HCT116 (cell line): ENCODE measurements at regions not wholly inside any gene's neighbourhood (a gene's known extent, or its start where the extent isn't known, plus 50 kb on each side); places are given as distances from the start of the nearest gene placed in this dataset.

Source experiments
- ATAC-seq: fragments of 200-7000 bp; cut with Tn5 transposase; 2 replicates; pipeline ENCODE4 v1.9.1; 2020; ENCODE audit warnings: mild to moderate bottlenecking, moderate library complexity
- BruUV-seq: library from RNA; stranded (reverse); fragments of 400-500 nt; replicated peaks from 2 replicates; lab custom pipeline; 2021; lab: Mats Ljungman, UMichigan
- CTCF ChIA-PET: fragments of 300-600 bp; sonication (Branson Sonifier 250); formaldehyde crosslinking; loops from one replicate; lab custom pipeline; 2021; ENCODE audit warnings: antibody characterized with exemption; lab: Charles Lee
- POLR2A ChIA-PET: fragments of 300-600, 350-600 bp; sonication (Branson Sonifier 250); formaldehyde crosslinking; loops from one replicate; lab custom pipeline; 2021; ENCODE audit warnings: antibody characterized with exemption; lab: Charles Lee
- RAD21 ChIA-PET, 2 experiments: fragments of 300-600 bp; sonication (Branson Sonifier 250); formaldehyde crosslinking; loops; one replicate each; lab custom pipeline; 2023; ENCODE audit warnings: low total read pairs in 2 of 2; ENCODE audit not compliant: uncharacterized antibody in 2 of 2, unreplicated experiment in 2 of 2, low non-redundant PET in 1 of 2; lab: Charles Lee
- DNase-seq: peaks from one replicate; pipeline ENCODE4 v3.0.0-alpha.2; 2010; ENCODE audit warnings: low read depth, low spot score
- H2AFZ ChIP-seq: fragments of 200-600 bp; shearing (Covaris generic), sonication (generic); 2 replicates; pipeline ENCODE4 v1.6.1; 2017; ENCODE audit warnings: low read depth, mixed run types, mixed read lengths, antibody characterized with exemption, low read length; ENCODE audit not compliant: poor library complexity, severe bottlenecking
- H3K27ac ChIP-seq: 2 replicates; pipeline ENCODE4 v1.5.1; 2012; ENCODE audit warnings: low read depth, low read length
- H3K27me3 ChIP-seq: fragments of 200-600 bp; sonication (generic); 2 replicates; pipeline ENCODE4 v1.6.1; 2016; ENCODE audit warnings: mixed run types, low read length, mixed read lengths; ENCODE audit not compliant: insufficient read depth
- H3K36me3 ChIP-seq, 2 experiments: fragments of 200-500 bp in 1 of 2; fragments of 200-600 bp in 1 of 2; sonication (Bioruptor generic) in 1 of 2; sonication (generic) in 1 of 2; 2 replicates each; pipeline versions ENCODE4 v1.5.1 to v1.6.1; 2014 to 2016; ENCODE audit warnings: low read length in 2 of 2, inconsistent platforms in 1 of 2, mixed read lengths in 1 of 2, mixed run types in 1 of 2; ENCODE audit not compliant: insufficient read depth in 2 of 2, control insufficient read depth in 1 of 2
- H3K4me1 ChIP-seq, 2 experiments: fragments of 200-600 bp in 1 of 2; sonication (generic) in 1 of 2; 2 replicates each; pipeline versions ENCODE4 v1.5.1 to v1.6.1; 2012 to 2017; ENCODE audit warnings: low read length in 2 of 2, inconsistent platforms in 1 of 2, mild to moderate bottlenecking in 1 of 2, mixed read lengths in 1 of 2, mixed run types in 1 of 2, moderate library complexity in 1 of 2; ENCODE audit not compliant: insufficient read depth in 2 of 2, control insufficient read depth in 1 of 2
- H3K4me2 ChIP-seq: fragments of 200-600 bp; sonication (generic); 2 replicates; pipeline ENCODE4 v1.6.1; 2017; ENCODE audit warnings: mixed run types, low read length, mixed read lengths
- H3K4me3 ChIP-seq, 2 experiments: fragments of 200-600 bp in 1 of 2; sonication (generic) in 1 of 2; replicated peaks in 1 of 2; 2 replicates each; pipeline ENCODE4 v1.5.1; 2011 to 2016; ENCODE audit warnings: low read length in 2 of 2, control low read depth in 1 of 2, low read depth in 1 of 2, mild to moderate bottlenecking in 1 of 2, mixed read lengths in 1 of 2, mixed run types in 1 of 2
- H3K79me2 ChIP-seq: fragments of 200-600 bp; sonication (generic); 2 replicates; pipeline ENCODE4 v1.6.1; 2017; ENCODE audit warnings: mild to moderate bottlenecking, mixed run types, low read length, moderate library complexity, mixed read lengths; ENCODE audit not compliant: insufficient read depth
- H3K9ac ChIP-seq: fragments of 200-600 bp; sonication (generic); 2 replicates; pipeline ENCODE4 v1.6.1; 2016; ENCODE audit warnings: low read length, mixed read lengths
- H3K9me2 ChIP-seq: fragments of 200-600 bp; sonication (generic), shearing (Covaris generic); 2 replicates; pipeline ENCODE4 v1.6.1; 2017; ENCODE audit warnings: mixed run types, mild to moderate bottlenecking, moderate library complexity; ENCODE audit not compliant: insufficient read depth
- H3K9me3 ChIP-seq, 2 experiments: fragments of 200-500 bp in 1 of 2; fragments of 200-600 bp in 1 of 2; sonication (Bioruptor generic) in 1 of 2; sonication (generic) in 1 of 2; 2 replicates each; pipeline ENCODE4 v1.6.1; 2014 to 2017; ENCODE audit warnings: low read length in 2 of 2, mixed read lengths in 2 of 2, inconsistent platforms in 1 of 2, low read depth in 1 of 2, mild to moderate bottlenecking in 1 of 2, mixed run types in 1 of 2, moderate library complexity in 1 of 2; ENCODE audit not compliant: control insufficient read depth in 1 of 2, insufficient read depth in 1 of 2
- H4K20me1 ChIP-seq: fragments of 200-600 bp; sonication (generic), shearing (Covaris generic); 2 replicates; pipeline ENCODE4 v1.6.1; 2017; ENCODE audit warnings: mixed run types, mild to moderate bottlenecking, moderate library complexity; ENCODE audit not compliant: insufficient read depth
- CBX3 ChIP-seq: IDR thresholded peaks from 2 replicates; pipeline ENCODE4 v1.6.1; 2012; ENCODE audit warnings: low read depth
- CEBPB ChIP-seq: IDR thresholded peaks from 2 replicates; pipeline ENCODE4 v1.6.1; 2012; ENCODE audit warnings: low read depth
- EGR1 ChIP-seq: IDR thresholded peaks from 2 replicates; pipeline ENCODE4 v1.6.1; 2012; ENCODE audit warnings: low read depth
- ELF1 ChIP-seq: IDR thresholded peaks from 2 replicates; pipeline ENCODE4 v1.6.1; 2012; ENCODE audit warnings: low read depth, borderline replicate concordance
- EZH2 ChIP-seq: fragments of 200-600 bp; sonication (generic); IDR thresholded peaks from 2 replicates; pipeline ENCODE4 v1.6.1; 2017; ENCODE audit warnings: antibody characterized with exemption, mixed run types
- EZH2phosphoT487 ChIP-seq: fragments of 200-600 bp; IDR thresholded peaks from 2 replicates; pipeline ENCODE4 v1.6.1; 2018; ENCODE audit warnings: antibody characterized with exemption, borderline replicate concordance
- FOSL1 ChIP-seq: IDR thresholded peaks from 2 replicates; pipeline ENCODE4 v1.6.1; 2012; ENCODE audit warnings: low read depth
- POLR2A ChIP-seq: IDR thresholded peaks from 2 replicates; pipeline ENCODE4 v1.7.0; 2011; ENCODE audit warnings: borderline replicate concordance; ENCODE audit not compliant: insufficient read depth, insufficient read length; ENCODE audit errors: extremely low read depth
- POLR2AphosphoS5 ChIP-seq: IDR thresholded peaks from 2 replicates; pipeline ENCODE4 v1.6.1; 2011; ENCODE audit warnings: mild to moderate bottlenecking, low read depth, low read length, moderate library complexity
- SIN3A ChIP-seq: IDR thresholded peaks from 2 replicates; pipeline ENCODE4 v1.6.1; 2012; ENCODE audit warnings: low read depth
- SP1 ChIP-seq: IDR thresholded peaks from 2 replicates; pipeline ENCODE4 v1.6.1; 2012; ENCODE audit warnings: low read depth
- SRF ChIP-seq: IDR thresholded peaks from 2 replicates; pipeline ENCODE4 v1.6.1; 2012; ENCODE audit warnings: low read depth
- ZFX ChIP-seq: fragments of 450-650 bp; IDR thresholded peaks from 2 replicates; pipeline ENCODE4 v1.6.1; 2017
- ZNF274 ChIP-seq: fragments of 200-500 bp; sonication (Bioruptor generic); IDR thresholded peaks from 2 replicates; pipeline ENCODE4 v1.6.1; 2014; ENCODE audit warnings: mild to moderate bottlenecking, low read depth, low read length, inconsistent platforms
- intact Hi-C: fragments of 100-400 bp; cut with micrococcal nuclease; formaldehyde crosslinking; loops from 2 replicates; pipeline ENCODE4 v1.10.0; 2022
- TF ChIP-seq, protein P1 (sequence below), 3 experiments: fragments of 200-600 bp in 1 of 3; sonication (generic) in 1 of 3; IDR thresholded peaks in 2 of 3; conservative IDR thresholded peaks in 1 of 3; 2 replicates each; pipeline ENCODE4 v1.5.1; 2012 to 2017; ENCODE audit warnings: low read depth in 2 of 3, low read length in 2 of 3, antibody characterized with exemption in 1 of 3, borderline replicate concordance in 1 of 3, control low read depth in 1 of 3, mild to moderate bottlenecking in 1 of 3, mixed read lengths in 1 of 3, mixed run types in 1 of 3, moderate library complexity in 1 of 3; ENCODE audit not compliant: insufficient read depth in 1 of 3

DNA sequence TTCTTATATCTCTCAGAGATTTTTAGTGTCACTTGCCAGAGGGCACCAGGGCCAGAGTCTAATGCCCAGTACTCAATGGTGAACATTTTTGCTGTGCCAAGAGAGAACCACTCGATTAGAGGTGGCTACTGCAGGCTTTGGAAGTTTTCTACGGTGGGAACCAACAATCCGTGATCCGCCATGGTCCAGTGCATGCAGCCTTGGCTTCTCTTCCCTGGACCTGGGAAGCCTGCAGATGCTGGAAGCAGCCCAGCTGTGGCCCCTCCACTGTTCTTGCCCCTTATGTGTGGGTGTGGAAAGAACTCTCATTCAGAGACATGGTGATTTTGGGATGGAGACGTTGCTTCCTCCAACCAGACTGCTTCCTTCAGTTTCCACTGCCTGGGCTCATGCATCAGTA is 224.2 kb downstream of the TSHZ3 start:
- H3K27me3 ChIP-seq = no peaks in the 10 kb centered on the region
- no peaks in the 10 kb centered on the region for H3K79me2 ChIP-seq
- peaks cover 0 to 30% of the 10 kb centered on the region in 2 experiments; a peak in 2 of 4 replicates for H3K9me3 ChIP-seq
- no peaks in the 10 kb centered on the region for H3K4me1 ChIP-seq
- no peak overlapping the region for H3K4me2 ChIP-seq
- ChIA-PET POLR2A (no interaction called here), CTCF (no interaction called here), RAD21 (no interaction called here)
- H3K9ac ChIP-seq = no peak overlapping the region
- intact Hi-C loops = no loop called here
- ATAC-seq = no peak
- no peak overlapping the region for H3K27ac ChIP-seq
- H3K36me3 ChIP-seq = no peaks in the 10 kb centered on the region
- no peak overlapping the region for H2AFZ ChIP-seq
- DNase-seq = no peak
- no peaks in the 10 kb centered on the region for H3K9me2 ChIP-seq
- TF ChIP-seq, protein P1, sequence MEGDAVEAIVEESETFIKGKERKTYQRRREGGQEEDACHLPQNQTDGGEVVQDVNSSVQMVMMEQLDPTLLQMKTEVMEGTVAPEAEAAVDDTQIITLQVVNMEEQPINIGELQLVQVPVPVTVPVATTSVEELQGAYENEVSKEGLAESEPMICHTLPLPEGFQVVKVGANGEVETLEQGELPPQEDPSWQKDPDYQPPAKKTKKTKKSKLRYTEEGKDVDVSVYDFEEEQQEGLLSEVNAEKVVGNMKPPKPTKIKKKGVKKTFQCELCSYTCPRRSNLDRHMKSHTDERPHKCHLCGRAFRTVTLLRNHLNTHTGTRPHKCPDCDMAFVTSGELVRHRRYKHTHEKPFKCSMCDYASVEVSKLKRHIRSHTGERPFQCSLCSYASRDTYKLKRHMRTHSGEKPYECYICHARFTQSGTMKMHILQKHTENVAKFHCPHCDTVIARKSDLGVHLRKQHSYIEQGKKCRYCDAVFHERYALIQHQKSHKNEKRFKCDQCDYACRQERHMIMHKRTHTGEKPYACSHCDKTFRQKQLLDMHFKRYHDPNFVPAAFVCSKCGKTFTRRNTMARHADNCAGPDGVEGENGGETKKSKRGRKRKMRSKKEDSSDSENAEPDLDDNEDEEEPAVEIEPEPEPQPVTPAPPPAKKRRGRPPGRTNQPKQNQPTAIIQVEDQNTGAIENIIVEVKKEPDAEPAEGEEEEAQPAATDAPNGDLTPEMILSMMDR (IDR thresholded peaks at IDR 0.05 in 2 of 3, conservative IDR thresholded peaks at IDR 0.05 in 1 of 3; ENCODE audit: borderline replicate concordance in 1 of 3, insufficient read depth in 1 of 3, low read depth in 2 of 3, low read length in 2 of 3) = no peak
- TF ChIP-seq ZFX (no peak), FOSL1 (no peak), SP1 (no peak), EZH2phosphoT487 (no peak), POLR2A (no peak), SRF (no peak), ELF1 (no peak), EGR1 (no peak), POLR2AphosphoS5 (no peak), ZNF274 (no peak), CEBPB (no peak), CBX3 (no peak), EZH2 (no peak), SIN3A (no peak)
- H3K4me3 ChIP-seq = no peak overlapping the region
- H4K20me1 ChIP-seq = no peaks in the 10 kb centered on the region
- BruUV-seq = no TSS peak
